ENCODE measurements at regions not wholly inside any gene's neighbourhood (a gene's known extent, or its start where the extent isn't known, plus 50 kb on each side); places are given as distances from the start of the nearest gene placed in this dataset.
"Not testable (repeated sequence)": the region's sequence is repeated elsewhere in the genome, so short reads cannot be mapped to it uniquely, and the experiment has no call there.

GRCh38 chr9:87405677-87406542 lies 91.8 kb upstream of the DAPK1 start:
- no peaks in the 10 kb centered on the region for H3K27me3 ChIP-seq (ENCODE audit: insufficient read depth, poor library complexity, severe bottlenecking)
- H3K4me1 ChIP-seq (ENCODE audit: insufficient read depth, poor library complexity, severe bottlenecking) = peaks cover 7% of the 10 kb centered on the region
- no peak overlapping the region for H3K4me3 ChIP-seq (ENCODE audit: severe bottlenecking)
- ATAC-seq (ENCODE audit: low read depth) (peak; percentile 19; the same call in 1 of the 3 replicates), DNase-seq (ENCODE audit: low spot score) (no peak)
- H3K27ac ChIP-seq (ENCODE audit: poor library complexity, severe bottlenecking) = no peak overlapping the region
- H3K9me3 ChIP-seq (ENCODE audit: severe bottlenecking) = no peaks in the 10 kb centered on the region
- H3K36me3 ChIP-seq (ENCODE audit: low read depth) = no peaks in the 10 kb centered on the region
- TF ChIP-seq CTCF (IDR thresholded peaks at IDR 0.05; ENCODE audit: poor library complexity, severe bottlenecking) = no peak

- TF ChIP-seq CTCF (IDR thresholded peaks at IDR 0.05; ENCODE audit: poor library complexity, severe bottlenecking) = no peak
- H3K36me3 ChIP-seq (ENCODE audit: low read depth) = no peaks in the 10 kb centered on the region
- H3K4me3 ChIP-seq (ENCODE audit: severe bottlenecking) = no peak overlapping the region
- H3K27ac ChIP-seq (ENCODE audit: poor library complexity, severe bottlenecking) = no peak overlapping the region
- peaks cover 7% of the 10 kb centered on the region for H3K4me1 ChIP-seq (ENCODE audit: insufficient read depth, poor library complexity, severe bottlenecking)
- no peaks in the 10 kb centered on the region for H3K9me3 ChIP-seq (ENCODE audit: severe bottlenecking)
- no peaks in the 10 kb centered on the region for H3K27me3 ChIP-seq (ENCODE audit: insufficient read depth, poor library complexity, severe bottlenecking)
- no peak for DNase-seq (ENCODE audit: low spot score)
- ATAC-seq (ENCODE audit: low read depth) = no peak
Observed at GRCh38 chr9:87406543-87407166, 91.0 kb upstream of the DAPK1 start.

- not testable (repeated sequence) for H3K4me3 ChIP-seq (ENCODE audit: severe bottlenecking); H3K36me3 ChIP-seq (ENCODE audit: low read depth); H3K27me3 ChIP-seq (ENCODE audit: insufficient read depth, poor library complexity, severe bottlenecking); DNase-seq (ENCODE audit: low spot score); H3K4me1 ChIP-seq (ENCODE audit: insufficient read depth, poor library complexity, severe bottlenecking); H3K9me3 ChIP-seq (ENCODE audit: severe bottlenecking); H3K27ac ChIP-seq (ENCODE audit: poor library complexity, severe bottlenecking); ATAC-seq (ENCODE audit: low read depth)
Observed at GRCh38 chr9:87410047-87411005, 87.3 kb upstream of the DAPK1 start.

GRCh38 chr9:87420884-87421283 lies 76.8 kb upstream of the DAPK1 start:
- Histone ChIP-seq H3K4me1 (ENCODE audit: insufficient read depth, poor library complexity, severe bottlenecking) (no peaks in the 10 kb centered on the region), H3K27ac (ENCODE audit: poor library complexity, severe bottlenecking) (no peak overlapping the region)
- ATAC-seq (ENCODE audit: low read depth) = no peak

More at GRCh38 chr9:87420884-87421283, 76.8 kb upstream of the DAPK1 start:
- no peak for TF ChIP-seq CTCF (IDR thresholded peaks at IDR 0.05; ENCODE audit: poor library complexity, severe bottlenecking)
- Histone ChIP-seq H3K36me3 (ENCODE audit: low read depth) (no peaks in the 10 kb centered on the region), H3K9me3 (ENCODE audit: severe bottlenecking) (no peaks in the 10 kb centered on the region), H3K27me3 (ENCODE audit: insufficient read depth, poor library complexity, severe bottlenecking) (no peaks in the 10 kb centered on the region), H3K4me3 (ENCODE audit: severe bottlenecking) (no peak overlapping the region)
- DNase-seq (ENCODE audit: low spot score) = no peak

Measured in RWPE2 (cell line).